CD4-positive, alpha-beta T cell treated with Interleukin-1 beta for 1 hour (primary cell): ENCODE measurements at regions not wholly inside any gene's neighbourhood (a gene's known extent, or its start where the extent isn't known, plus 50 kb on each side); places are given as distances from the start of the nearest gene placed in this dataset.

Experiments used
- DNase-seq, 2 donors: peaks; one replicate each; pipeline ENCODE4 v3.0.0-alpha.2; 2020 to 2022

GRCh38 chr18:2086439-2086838, 484.9 kb downstream of the METTL4 start:
- DNase-seq, result no peak

GRCh38 chr18:2087877-2088673, 483.2 kb downstream of the METTL4 start:
- no peak for DNase-seq

- no peak for DNase-seq
Observed at GRCh38 chr18:2089396-2089795, 481.9 kb downstream of the METTL4 start.

GRCh38 chr18:2091937-2092336, 479.4 kb downstream of the METTL4 start:
- DNase-seq, result no peak

GRCh38 chr18:2096551-2096950, 474.8 kb downstream of the METTL4 start:
- DNase-seq, result no peak

- DNase-seq, result no peak
Observed at GRCh38 chr18:2100694-2101213, 470.6 kb downstream of the METTL4 start.

- DNase-seq, result no peak
Observed at GRCh38 chr18:2102022-2102421, 469.3 kb downstream of the METTL4 start.

GRCh38 chr18:2103299-2103698, 468.0 kb downstream of the METTL4 start:
- DNase-seq, result no peak

GRCh38 chr18:2104620-2105462, 466.5 kb downstream of the METTL4 start:
- DNase-seq, result peak in 1 of 2 donors; percentile 30

GRCh38 chr18:2108591-2108990, 462.7 kb downstream of the METTL4 start:
- no peak for DNase-seq

- no peak for DNase-seq
Observed at GRCh38 chr18:2111456-2111855, 459.8 kb downstream of the METTL4 start.

GRCh38 chr18:2112435-2113045, 458.8 kb downstream of the METTL4 start:
- no peak for DNase-seq

GRCh38 chr18:2114289-2114688, 457.0 kb downstream of the METTL4 start:
- no peak for DNase-seq

GRCh38 chr18:2114765-2115164, 456.5 kb downstream of the METTL4 start:
- no peak for DNase-seq

GRCh38 chr18:2121224-2121623, 450.1 kb downstream of the METTL4 start:
- DNase-seq, result no peak

- DNase-seq, result no peak
Observed at GRCh38 chr18:2123077-2123476, 448.2 kb downstream of the METTL4 start.

- DNase-seq, result no peak
Observed at GRCh38 chr18:2134364-2134763, 436.9 kb downstream of the METTL4 start.

- no peak for DNase-seq
Observed at GRCh38 chr18:2135309-2135708, 436.0 kb downstream of the METTL4 start.

- DNase-seq, result no peak
Observed at GRCh38 chr18:2138552-2138951, 432.8 kb downstream of the METTL4 start.

- DNase-seq, result no peak
Observed at GRCh38 chr18:2139691-2140090, 431.6 kb downstream of the METTL4 start.

GRCh38 chr18:2143636-2144035, 427.7 kb downstream of the METTL4 start:
- DNase-seq, result no peak

GRCh38 chr18:2144811-2145210, 426.5 kb downstream of the METTL4 start:
- no peak for DNase-seq

GRCh38 chr18:2146092-2146491, 425.2 kb downstream of the METTL4 start:
- no peak for DNase-seq
